ENCODE measurements at regions not wholly inside any gene's neighbourhood (a gene's known extent, or its start where the extent isn't known, plus 50 kb on each side); places are given as distances from the start of the nearest gene placed in this dataset.

DNA sequence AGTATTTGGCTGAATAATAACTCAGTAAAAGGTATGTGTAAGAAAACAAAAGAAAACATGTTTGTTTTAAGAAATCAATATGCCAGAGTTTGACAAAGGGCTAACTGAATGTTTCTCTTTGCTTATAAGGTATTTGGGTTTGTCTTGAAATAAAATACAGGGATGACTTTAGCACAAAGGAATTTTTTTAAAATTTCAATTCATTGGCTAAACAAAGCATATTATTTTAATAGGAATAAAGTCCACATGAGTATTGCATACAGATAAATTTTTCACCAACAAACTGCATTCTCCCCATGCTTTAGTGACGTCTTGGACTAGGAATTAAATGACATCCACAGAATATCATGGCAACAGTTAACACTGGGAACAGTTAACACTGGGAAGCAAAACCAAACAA, 480.0 kb upstream of the JAG1 start:
- Histone ChIP-seq H3K9me3 (ENCODE audit: control insufficient read depth, low read length) (no peaks in the 10 kb centered on the region), H3K9ac (ENCODE audit: low read length) (no peak overlapping the region), H3K36me3 (ENCODE audit: control insufficient read depth, insufficient read depth, low read length) (no peaks in the 10 kb centered on the region), H3K27me3 (ENCODE audit: control insufficient read depth, insufficient read depth, low read length) (no peaks in the 10 kb centered on the region), H3K4me3 (ENCODE audit: low read length) (no peak overlapping the region), H3K4me1 (ENCODE audit: control insufficient read depth, insufficient read depth, low read length) (peaks cover 17% of the 10 kb centered on the region)

DNA sequence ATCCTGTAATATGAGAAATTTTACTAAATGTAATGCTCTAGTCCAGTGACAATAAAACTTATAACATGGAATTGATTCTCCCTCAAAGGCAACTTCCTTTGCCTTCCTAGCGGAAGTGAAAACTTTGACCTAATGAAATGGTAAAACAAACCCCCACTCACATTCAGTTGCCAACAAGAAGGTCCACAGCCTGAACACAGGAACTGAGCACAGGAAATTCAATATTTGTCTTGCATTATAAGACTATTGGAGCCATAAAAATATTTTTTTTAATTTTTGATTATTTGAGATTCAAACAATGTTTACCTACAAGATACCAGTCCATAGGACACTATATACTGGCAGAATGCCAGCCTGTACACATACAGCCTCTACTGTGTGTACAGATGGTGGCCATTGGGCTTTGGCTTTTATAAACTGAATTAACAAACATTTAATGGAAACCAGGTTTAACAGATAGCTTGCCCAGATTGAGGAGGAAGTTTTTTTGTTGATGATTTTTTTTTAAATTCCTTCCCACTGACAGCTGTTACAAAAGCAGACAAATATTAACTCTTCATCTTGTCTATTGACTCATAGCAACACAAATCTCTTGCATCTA, 481.5 kb upstream of the JAG1 start:
- Histone ChIP-seq H3K36me3 (ENCODE audit: control insufficient read depth, insufficient read depth, low read length) (no peaks in the 10 kb centered on the region), H3K9me3 (ENCODE audit: control insufficient read depth, low read length) (no peaks in the 10 kb centered on the region), H3K27me3 (ENCODE audit: control insufficient read depth, insufficient read depth, low read length) (no peaks in the 10 kb centered on the region), H3K4me1 (ENCODE audit: control insufficient read depth, insufficient read depth, low read length) (peaks cover 17% of the 10 kb centered on the region), H3K9ac (ENCODE audit: low read length) (no peak overlapping the region), H3K4me3 (ENCODE audit: low read length) (no peak overlapping the region)

DNA sequence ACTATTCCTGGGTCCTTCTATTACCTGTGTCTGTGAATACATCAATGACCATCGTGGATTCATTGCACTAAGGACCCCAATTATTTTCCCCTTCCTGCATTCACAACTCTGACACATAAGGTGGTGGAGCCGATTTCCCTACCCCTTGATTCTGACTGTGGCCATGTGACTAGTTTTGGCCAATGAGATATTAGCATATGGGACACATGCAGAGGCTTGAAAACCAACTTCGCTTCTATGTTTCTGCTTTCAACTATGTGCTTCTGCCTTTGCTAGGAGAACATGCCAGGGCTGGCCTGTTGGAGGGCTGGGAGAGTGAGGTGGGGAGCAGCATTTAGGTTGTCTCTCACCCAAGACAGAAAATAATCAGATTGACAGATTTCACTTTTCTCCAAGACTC, 483.1 kb upstream of the JAG1 start:
- Histone ChIP-seq H3K9me3 (ENCODE audit: control insufficient read depth, low read length) (no peaks in the 10 kb centered on the region), H3K4me1 (ENCODE audit: control insufficient read depth, insufficient read depth, low read length) (peaks cover 17% of the 10 kb centered on the region), H3K9ac (ENCODE audit: low read length) (no peak overlapping the region), H3K36me3 (ENCODE audit: control insufficient read depth, insufficient read depth, low read length) (no peaks in the 10 kb centered on the region), H3K4me3 (ENCODE audit: low read length) (no peak overlapping the region), H3K27me3 (ENCODE audit: control insufficient read depth, insufficient read depth, low read length) (no peaks in the 10 kb centered on the region)

DNA sequence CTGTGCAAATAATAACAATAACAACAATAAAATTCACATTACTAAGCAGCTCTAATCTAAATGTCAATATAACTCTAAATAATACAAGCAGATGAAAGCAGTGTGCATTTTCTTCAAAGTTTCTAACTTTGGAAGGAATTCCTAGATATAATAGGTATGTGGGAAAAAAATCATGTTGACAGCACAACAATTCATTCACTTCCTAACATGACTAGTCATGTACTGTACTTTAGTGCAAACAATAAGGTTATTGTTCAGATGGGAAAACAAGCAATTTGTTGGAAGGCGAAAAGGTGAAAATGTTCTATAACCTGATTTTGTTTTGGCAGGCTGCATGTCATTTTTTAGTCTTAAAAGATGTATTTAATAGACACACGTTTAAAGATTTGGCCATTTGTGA, 484.3 kb upstream of the JAG1 start:
- no peaks in the 10 kb centered on the region for H3K27me3 ChIP-seq (ENCODE audit: control insufficient read depth, insufficient read depth, low read length)
- H3K9ac ChIP-seq (ENCODE audit: low read length): no peak overlapping the region
- H3K4me3 ChIP-seq (ENCODE audit: low read length): no peak overlapping the region
- no peaks in the 10 kb centered on the region for H3K36me3 ChIP-seq (ENCODE audit: control insufficient read depth, insufficient read depth, low read length)
- H3K4me1 ChIP-seq (ENCODE audit: control insufficient read depth, insufficient read depth, low read length): peaks cover 17% of the 10 kb centered on the region
- no peaks in the 10 kb centered on the region for H3K9me3 ChIP-seq (ENCODE audit: control insufficient read depth, low read length)

DNA sequence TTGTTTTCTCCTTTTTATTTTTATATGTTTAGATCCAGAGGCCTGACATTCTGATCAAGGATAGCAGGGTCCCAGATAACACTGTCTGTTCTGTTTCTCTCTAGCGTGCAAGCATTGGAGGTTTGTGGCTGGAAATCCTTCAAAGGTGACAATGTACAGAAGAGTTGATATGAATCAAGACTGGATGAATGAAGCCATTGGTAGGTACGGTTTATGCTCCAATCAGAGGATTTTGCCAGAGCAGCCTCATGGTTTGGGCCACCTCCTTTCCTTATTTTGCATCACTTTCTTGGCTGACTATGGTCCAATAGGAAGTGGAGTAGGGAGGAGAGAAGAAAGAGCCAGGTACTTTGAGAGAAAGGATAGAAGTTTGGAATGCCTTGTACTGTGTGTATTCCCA, 484.8 kb upstream of the JAG1 start:
- Histone ChIP-seq H3K4me3 (ENCODE audit: low read length) (no peak overlapping the region), H3K9ac (ENCODE audit: low read length) (no peak overlapping the region), H3K4me1 (ENCODE audit: control insufficient read depth, insufficient read depth, low read length) (peaks cover 17% of the 10 kb centered on the region), H3K36me3 (ENCODE audit: control insufficient read depth, insufficient read depth, low read length) (no peaks in the 10 kb centered on the region), H3K9me3 (ENCODE audit: control insufficient read depth, low read length) (no peaks in the 10 kb centered on the region), H3K27me3 (ENCODE audit: control insufficient read depth, insufficient read depth, low read length) (no peaks in the 10 kb centered on the region)

DNA sequence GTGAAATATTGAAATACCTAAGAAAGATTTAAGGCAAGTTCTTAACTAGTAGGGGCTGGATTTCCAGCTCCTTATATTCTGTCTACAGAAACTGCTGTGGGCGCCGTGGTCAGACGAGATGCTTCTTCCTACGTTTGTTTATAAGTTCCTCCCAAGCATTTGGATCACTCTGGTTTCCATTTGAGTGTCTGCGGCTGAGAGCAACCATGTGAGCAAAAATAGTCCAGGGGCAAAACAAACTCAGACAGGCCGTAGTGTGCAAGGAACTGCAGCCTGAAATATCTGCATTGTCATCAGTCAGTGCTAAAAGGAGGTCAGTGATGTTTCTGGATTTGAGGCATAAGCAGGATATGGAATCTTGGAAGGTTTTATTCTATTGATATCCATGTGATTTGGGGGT, 485.9 kb upstream of the JAG1 start:
- Histone ChIP-seq H3K36me3 (ENCODE audit: control insufficient read depth, insufficient read depth, low read length) (no peaks in the 10 kb centered on the region), H3K9ac (ENCODE audit: low read length) (no peak overlapping the region), H3K27me3 (ENCODE audit: control insufficient read depth, insufficient read depth, low read length) (no peaks in the 10 kb centered on the region), H3K9me3 (ENCODE audit: control insufficient read depth, low read length) (no peaks in the 10 kb centered on the region), H3K4me3 (ENCODE audit: low read length) (no peak overlapping the region), H3K4me1 (ENCODE audit: control insufficient read depth, insufficient read depth, low read length) (peaks cover 11% of the 10 kb centered on the region)

DNA sequence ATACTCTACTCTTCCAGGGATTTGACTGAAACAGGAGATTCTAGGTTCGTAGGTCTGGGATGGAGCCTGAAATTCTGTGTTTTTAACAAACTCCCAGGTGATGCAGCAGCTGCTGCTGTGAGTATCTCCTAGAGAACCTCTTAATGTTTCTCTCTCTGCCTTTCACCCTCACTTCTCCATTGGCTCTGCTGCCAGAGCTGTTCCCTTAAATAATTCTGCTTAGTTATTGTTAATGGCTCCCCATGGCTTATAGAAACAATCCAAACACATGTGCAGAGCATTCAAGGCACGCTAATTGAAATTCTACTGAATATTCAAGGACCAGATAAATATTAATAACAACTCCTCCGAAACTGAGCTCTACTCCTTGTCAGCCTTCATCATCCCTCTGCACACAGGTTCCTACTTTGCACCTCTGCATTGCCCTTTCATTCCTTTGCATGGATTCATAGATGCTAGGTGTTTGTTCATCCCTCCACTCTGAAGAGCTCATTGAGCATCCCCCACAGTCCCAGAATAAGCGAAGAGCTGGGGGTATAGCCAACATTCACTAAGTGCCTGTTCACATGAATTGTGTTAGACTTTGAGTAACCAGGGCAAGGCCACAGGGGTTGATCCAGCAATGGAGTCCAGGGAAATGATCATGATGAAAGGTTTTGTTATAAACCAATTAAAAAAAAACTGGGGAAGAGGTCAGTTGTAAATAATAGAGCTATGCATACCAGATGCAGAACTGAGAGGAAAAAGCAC, 488.4 kb upstream of the JAG1 start:
- Histone ChIP-seq H3K4me1 (ENCODE audit: control insufficient read depth, insufficient read depth, low read length) (peaks cover 11% of the 10 kb centered on the region), H3K27me3 (ENCODE audit: control insufficient read depth, insufficient read depth, low read length) (no peaks in the 10 kb centered on the region), H3K36me3 (ENCODE audit: control insufficient read depth, insufficient read depth, low read length) (no peaks in the 10 kb centered on the region), H3K4me3 (ENCODE audit: low read length) (no peak overlapping the region), H3K9ac (ENCODE audit: low read length) (no peak overlapping the region), H3K9me3 (ENCODE audit: control insufficient read depth, low read length) (no peaks in the 10 kb centered on the region)

DNA sequence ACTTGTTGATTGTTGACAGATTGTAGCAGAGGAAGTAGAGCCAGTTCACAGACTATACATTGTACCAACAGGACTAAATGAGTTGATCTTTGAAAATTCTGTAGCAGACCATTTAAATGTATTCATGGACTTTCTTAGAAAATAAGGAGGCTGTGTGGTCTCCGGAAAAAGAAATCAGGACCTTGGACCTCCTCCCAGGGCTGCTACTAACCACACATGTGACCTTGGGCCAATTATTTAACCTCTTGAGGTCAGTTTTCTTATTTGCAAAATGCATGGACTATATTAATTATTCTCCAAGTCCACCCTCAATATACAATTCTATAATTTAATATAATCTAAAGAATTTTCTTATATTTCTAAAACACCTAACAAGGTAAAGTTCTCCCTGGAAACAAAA, 492.0 kb upstream of the JAG1 start:
- Histone ChIP-seq H3K36me3 (ENCODE audit: control insufficient read depth, insufficient read depth, low read length) (no peaks in the 10 kb centered on the region), H3K4me3 (ENCODE audit: low read length) (no peak overlapping the region), H3K27me3 (ENCODE audit: control insufficient read depth, insufficient read depth, low read length) (no peaks in the 10 kb centered on the region), H3K9ac (ENCODE audit: low read length) (no peak overlapping the region), H3K4me1 (ENCODE audit: control insufficient read depth, insufficient read depth, low read length) (no peaks in the 10 kb centered on the region), H3K9me3 (ENCODE audit: control insufficient read depth, low read length) (no peaks in the 10 kb centered on the region)

DNA sequence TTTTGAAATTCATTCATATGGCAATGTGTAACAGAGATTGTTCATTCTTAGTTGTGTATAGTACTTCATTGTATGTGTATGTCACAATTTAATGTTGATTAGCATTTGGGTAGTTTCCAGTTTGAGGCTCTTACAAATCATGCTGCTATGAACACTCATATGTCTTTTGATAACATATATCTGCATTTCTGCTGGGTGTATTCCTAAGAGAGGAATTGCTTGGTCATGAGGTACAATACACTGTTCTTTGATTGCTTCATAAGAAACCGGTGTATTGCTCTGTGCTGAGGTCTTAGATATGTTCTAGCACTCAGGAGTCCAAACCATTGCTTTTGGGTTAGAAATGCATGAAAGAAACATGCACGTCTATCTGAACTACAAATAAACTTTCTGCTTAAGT, 492.9 kb upstream of the JAG1 start:
- Histone ChIP-seq H3K27me3 (ENCODE audit: control insufficient read depth, insufficient read depth, low read length) (no peaks in the 10 kb centered on the region), H3K36me3 (ENCODE audit: control insufficient read depth, insufficient read depth, low read length) (no peaks in the 10 kb centered on the region), H3K9me3 (ENCODE audit: control insufficient read depth, low read length) (no peaks in the 10 kb centered on the region), H3K9ac (ENCODE audit: low read length) (no peak overlapping the region), H3K4me1 (ENCODE audit: control insufficient read depth, insufficient read depth, low read length) (no peaks in the 10 kb centered on the region), H3K4me3 (ENCODE audit: low read length) (no peak overlapping the region)

DNA sequence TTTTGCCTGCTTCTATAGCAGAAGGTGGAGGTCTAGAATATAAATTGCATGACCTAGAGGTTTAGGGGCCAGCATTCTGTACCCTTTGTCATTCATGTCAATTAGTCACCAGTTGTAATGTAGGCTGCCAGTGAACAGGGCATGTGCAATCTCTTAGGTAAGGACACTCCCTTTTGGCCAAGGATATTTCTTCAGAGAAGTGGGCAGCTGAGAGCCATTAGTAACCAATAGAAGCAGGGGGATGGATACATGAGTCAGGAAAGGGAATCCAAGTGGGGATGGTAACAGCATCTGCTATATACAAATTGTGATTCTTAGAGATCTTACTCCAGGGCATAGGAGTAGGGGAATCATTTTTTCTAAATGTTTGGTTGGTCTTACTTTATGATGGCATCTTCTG, 494.2 kb upstream of the JAG1 start:
- H3K4me3 ChIP-seq (ENCODE audit: low read length): no peak overlapping the region
- no peaks in the 10 kb centered on the region for H3K4me1 ChIP-seq (ENCODE audit: control insufficient read depth, insufficient read depth, low read length)
- no peaks in the 10 kb centered on the region for H3K9me3 ChIP-seq (ENCODE audit: control insufficient read depth, low read length)
- no peaks in the 10 kb centered on the region for H3K36me3 ChIP-seq (ENCODE audit: control insufficient read depth, insufficient read depth, low read length)
- H3K9ac ChIP-seq (ENCODE audit: low read length): no peak overlapping the region
- H3K27me3 ChIP-seq (ENCODE audit: control insufficient read depth, insufficient read depth, low read length): no peaks in the 10 kb centered on the region

DNA sequence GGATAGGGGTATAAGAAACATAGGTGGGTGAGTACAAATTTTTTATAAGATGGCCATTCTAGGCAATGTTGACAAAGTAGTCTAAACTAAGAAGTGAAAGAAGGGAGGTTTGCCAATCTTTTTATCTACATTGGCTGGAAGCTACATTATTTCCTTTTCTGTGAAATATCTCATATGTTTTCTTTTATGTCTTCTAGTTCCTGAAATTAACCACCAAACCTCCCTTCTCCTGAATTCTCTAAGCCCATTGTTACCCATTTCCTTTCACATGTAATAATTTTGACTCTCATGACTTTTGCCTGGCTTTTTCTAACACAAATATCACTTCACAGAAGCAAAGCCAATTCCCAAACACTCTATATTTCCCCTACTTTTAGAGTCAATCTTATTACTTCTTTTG, 496.2 kb upstream of the JAG1 start:
- no peaks in the 10 kb centered on the region for H3K36me3 ChIP-seq (ENCODE audit: control insufficient read depth, insufficient read depth, low read length)
- no peaks in the 10 kb centered on the region for H3K9me3 ChIP-seq (ENCODE audit: control insufficient read depth, low read length)
- no peaks in the 10 kb centered on the region for H3K4me1 ChIP-seq (ENCODE audit: control insufficient read depth, insufficient read depth, low read length)
- H3K27me3 ChIP-seq (ENCODE audit: control insufficient read depth, insufficient read depth, low read length): no peaks in the 10 kb centered on the region
- no peak overlapping the region for H3K9ac ChIP-seq (ENCODE audit: low read length)
- no peak overlapping the region for H3K4me3 ChIP-seq (ENCODE audit: low read length)

DNA sequence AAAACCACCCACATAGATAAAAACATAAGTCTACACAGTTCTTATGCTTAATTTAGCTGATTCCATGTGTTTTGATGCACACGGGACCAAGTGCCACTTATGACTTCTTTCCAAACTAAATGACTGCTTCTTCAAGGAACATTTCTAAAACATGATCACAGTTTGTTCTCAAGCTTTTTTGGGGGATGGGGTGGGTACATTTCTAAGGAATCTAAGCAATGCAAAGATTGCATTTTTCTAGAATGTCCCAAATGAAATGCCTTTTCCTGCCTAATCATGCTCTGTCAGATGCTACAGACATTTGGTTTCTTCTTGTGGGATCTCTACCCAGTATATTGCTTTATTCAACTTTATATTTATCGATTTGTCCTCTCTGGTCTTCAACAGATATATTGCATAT, 496.8 kb upstream of the JAG1 start:
- Histone ChIP-seq H3K27me3 (ENCODE audit: control insufficient read depth, insufficient read depth, low read length) (no peaks in the 10 kb centered on the region), H3K36me3 (ENCODE audit: control insufficient read depth, insufficient read depth, low read length) (no peaks in the 10 kb centered on the region), H3K9ac (ENCODE audit: low read length) (no peak overlapping the region), H3K9me3 (ENCODE audit: control insufficient read depth, low read length) (no peaks in the 10 kb centered on the region), H3K4me1 (ENCODE audit: control insufficient read depth, insufficient read depth, low read length) (no peaks in the 10 kb centered on the region), H3K4me3 (ENCODE audit: low read length) (no peak overlapping the region)

DNA sequence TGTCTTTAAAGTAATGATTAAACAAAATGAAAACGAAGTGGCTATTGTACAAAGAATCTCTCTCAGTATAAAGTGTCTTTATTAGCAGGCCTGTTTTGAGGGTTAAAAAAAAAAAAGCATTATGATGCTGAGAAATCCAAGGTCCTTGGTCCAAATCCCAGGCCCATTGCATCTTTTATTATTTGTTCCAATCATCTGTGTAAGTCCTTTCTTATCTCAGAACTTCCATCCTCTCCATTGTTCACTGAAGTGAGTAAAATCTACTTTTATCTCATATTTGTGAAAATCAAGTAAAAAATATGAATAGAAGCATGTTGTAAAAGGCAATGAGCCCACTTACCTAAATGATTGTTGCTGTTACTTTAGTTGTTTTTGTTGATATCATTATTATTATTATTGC, 499.1 kb upstream of the JAG1 start:
- H3K9ac ChIP-seq (ENCODE audit: low read length): no peak overlapping the region
- no peaks in the 10 kb centered on the region for H3K36me3 ChIP-seq (ENCODE audit: control insufficient read depth, insufficient read depth, low read length)
- H3K4me1 ChIP-seq (ENCODE audit: control insufficient read depth, insufficient read depth, low read length): no peaks in the 10 kb centered on the region
- H3K4me3 ChIP-seq (ENCODE audit: low read length): no peak overlapping the region
- no peaks in the 10 kb centered on the region for H3K9me3 ChIP-seq (ENCODE audit: control insufficient read depth, low read length)
- no peaks in the 10 kb centered on the region for H3K27me3 ChIP-seq (ENCODE audit: control insufficient read depth, insufficient read depth, low read length)

Measured in mucosa of stomach (tissue), 1 donor.